ENCODE measurements at regions not wholly inside any gene's neighbourhood (a gene's known extent, or its start where the extent isn't known, plus 50 kb on each side); places are given as distances from the start of the nearest gene placed in this dataset.

DNA sequence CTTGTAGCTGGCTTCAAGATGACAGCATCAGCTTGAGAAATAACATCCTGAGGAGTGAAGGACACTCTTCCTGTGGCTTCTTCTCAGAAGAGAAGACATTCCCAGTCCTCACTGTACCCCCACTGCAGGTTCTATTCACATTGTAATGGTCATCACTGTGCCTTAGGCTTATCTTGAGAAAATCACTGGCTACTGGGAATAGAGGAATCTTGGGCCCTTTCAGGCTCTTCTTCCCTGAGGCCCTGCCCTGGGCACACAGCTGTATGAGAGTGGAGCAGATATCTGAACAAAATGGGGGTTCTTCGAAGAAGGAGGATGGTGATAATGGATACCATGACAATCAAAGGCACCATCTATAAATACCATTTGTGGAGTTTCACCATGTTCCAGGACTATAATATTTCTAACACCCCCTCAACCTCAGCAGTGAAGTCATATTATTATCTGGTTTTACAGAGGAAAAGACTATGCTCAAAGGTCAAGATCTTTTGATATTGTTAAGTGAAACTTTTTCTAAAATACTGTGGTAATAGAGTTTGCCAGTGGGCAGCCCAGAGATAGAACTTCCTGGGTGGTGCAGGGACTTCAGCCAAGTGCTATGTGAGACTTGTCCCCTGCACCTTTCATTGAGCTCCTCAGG is 143.1 kb upstream of the KCNE2 start:
- no peaks in the 10 kb centered on the region for H3K9me3 ChIP-seq (replicated peaks in 1 of 3)
- WGBS, 4 donors = 91 to 100% (median 94%) methylated on average over 1 of the region's 1 CpG
- TF ChIP-seq, protein P1, sequence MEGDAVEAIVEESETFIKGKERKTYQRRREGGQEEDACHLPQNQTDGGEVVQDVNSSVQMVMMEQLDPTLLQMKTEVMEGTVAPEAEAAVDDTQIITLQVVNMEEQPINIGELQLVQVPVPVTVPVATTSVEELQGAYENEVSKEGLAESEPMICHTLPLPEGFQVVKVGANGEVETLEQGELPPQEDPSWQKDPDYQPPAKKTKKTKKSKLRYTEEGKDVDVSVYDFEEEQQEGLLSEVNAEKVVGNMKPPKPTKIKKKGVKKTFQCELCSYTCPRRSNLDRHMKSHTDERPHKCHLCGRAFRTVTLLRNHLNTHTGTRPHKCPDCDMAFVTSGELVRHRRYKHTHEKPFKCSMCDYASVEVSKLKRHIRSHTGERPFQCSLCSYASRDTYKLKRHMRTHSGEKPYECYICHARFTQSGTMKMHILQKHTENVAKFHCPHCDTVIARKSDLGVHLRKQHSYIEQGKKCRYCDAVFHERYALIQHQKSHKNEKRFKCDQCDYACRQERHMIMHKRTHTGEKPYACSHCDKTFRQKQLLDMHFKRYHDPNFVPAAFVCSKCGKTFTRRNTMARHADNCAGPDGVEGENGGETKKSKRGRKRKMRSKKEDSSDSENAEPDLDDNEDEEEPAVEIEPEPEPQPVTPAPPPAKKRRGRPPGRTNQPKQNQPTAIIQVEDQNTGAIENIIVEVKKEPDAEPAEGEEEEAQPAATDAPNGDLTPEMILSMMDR (IDR thresholded peaks at IDR 0.05) = no peak
- TF ChIP-seq POLR2A (IDR thresholded peaks at IDR 0.05) = no peak
- no peak for DNase-seq
- H3K27me3 ChIP-seq = no peaks in the 10 kb centered on the region
- intact Hi-C loops (cut with DNase I) = no loop called here
- no peaks in the 10 kb centered on the region for H3K4me1 ChIP-seq (replicated peaks in 1 of 2)
- H3K4me3 ChIP-seq = no peak overlapping the region
- no peak overlapping the region for H3K27ac ChIP-seq
- no peaks in the 10 kb centered on the region for H3K36me3 ChIP-seq (replicated peaks in 1 of 2)

DNA sequence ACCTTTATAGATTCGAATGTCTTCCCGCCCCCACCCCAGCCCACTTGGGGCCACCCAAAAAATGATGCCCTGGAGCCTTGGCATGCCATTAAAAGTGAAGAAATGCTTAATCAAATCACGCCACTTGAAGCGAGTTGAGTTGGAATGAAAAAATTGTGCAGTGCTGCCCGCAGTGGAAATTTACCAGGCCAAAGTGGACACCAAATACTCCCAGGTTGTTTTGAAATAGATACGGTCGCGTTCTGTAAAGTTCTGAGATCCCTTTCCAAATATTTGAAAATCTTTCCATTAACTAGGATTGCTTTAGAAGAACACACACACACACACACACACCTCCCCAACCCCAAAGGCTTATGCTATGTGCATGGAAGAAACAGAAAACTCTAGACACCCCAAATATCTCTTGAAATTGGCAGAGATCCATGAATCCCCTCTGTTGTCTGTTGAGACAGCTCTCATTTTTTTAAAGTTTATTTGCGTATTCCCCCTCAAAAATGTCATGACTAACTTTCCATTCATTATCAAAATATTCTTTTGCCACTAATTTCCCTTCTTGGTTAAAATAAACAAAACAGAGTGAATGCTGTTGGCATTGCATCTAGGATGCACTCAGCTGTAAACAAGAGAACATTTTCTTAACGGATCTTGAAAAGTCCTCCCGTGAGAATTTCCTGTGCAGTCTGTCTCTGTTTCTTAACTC is 142.3 kb upstream of the KCNE2 start:
- Histone ChIP-seq H3K9me3 (replicated peaks in 1 of 3) (no peaks in the 10 kb centered on the region), H3K4me3 (no peak overlapping the region), H3K27me3 (no peaks in the 10 kb centered on the region), H3K36me3 (replicated peaks in 1 of 2) (no peaks in the 10 kb centered on the region), H3K4me1 (replicated peaks in 1 of 2) (no peaks in the 10 kb centered on the region), H3K27ac (no peak overlapping the region)
- DNase-seq = no peak
- TF ChIP-seq, protein P1 (IDR thresholded peaks at IDR 0.05) = no peak
- intact Hi-C loops (cut with DNase I) = no loop called here
- 84 to 85% (median 84%) methylated on average over 11 of the region's 11 CpGs for WGBS, 4 donors

DNA sequence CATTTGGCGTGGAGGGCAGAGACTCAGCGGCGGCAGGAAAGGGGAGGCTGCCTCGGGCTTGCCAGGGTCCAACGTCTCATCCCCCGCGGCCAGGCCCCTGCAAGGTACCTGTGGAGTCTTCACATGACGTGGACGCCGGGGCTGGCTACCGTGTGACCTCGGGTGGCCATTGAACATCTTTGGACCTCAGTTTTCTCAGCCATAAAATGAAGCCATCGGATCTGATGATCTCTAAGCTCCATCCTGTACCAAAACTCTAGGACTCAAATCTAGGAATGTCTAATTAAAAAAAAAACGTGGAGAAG is 141.8 kb upstream of the KCNE2 start:
- intact Hi-C loops (cut with DNase I) = no loop called here
- no peak for DNase-seq
- Histone ChIP-seq H3K9me3 (replicated peaks in 1 of 3) (no peaks in the 10 kb centered on the region), H3K27me3 (no peaks in the 10 kb centered on the region), H3K36me3 (replicated peaks in 1 of 2) (no peaks in the 10 kb centered on the region), H3K27ac (no peak overlapping the region), H3K4me3 (no peak overlapping the region), H3K4me1 (replicated peaks in 1 of 2) (no peaks in the 10 kb centered on the region)
- TF ChIP-seq POLR2A (IDR thresholded peaks at IDR 0.05) = no peak
- TF ChIP-seq, protein P1 (IDR thresholded peaks at IDR 0.05) = no peak
- WGBS, 4 donors = 83 to 92% (median 89%) methylated on average over 14 of the region's 14 CpGs

DNA sequence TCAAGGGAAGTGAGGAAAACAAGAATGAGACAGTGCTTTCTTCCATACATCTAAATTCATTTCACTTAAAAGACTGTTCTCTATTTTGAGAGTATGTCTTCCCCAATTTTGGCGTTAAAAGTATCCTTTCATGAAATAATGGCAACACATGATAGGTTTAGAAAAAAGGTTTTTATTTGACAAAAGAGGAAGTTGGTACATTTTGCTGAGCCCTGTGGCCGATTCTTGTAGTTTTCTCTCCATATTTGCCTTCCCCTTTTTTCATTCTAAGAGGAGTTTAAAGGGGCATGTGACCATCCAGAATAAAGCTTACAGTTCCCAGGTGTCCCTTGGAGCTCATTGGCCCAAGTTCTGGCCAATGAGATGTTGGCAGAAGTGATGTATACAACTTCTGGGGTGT is 140.4 kb upstream of the KCNE2 start:
- WGBS, 4 donors = 68 to 89% (median 79%) methylated on average over 2 of the region's 2 CpGs
- H3K36me3 ChIP-seq (replicated peaks in 1 of 2) = no peaks in the 10 kb centered on the region
- no peak for TF ChIP-seq POLR2A (IDR thresholded peaks at IDR 0.05)
- TF ChIP-seq, protein P1 (IDR thresholded peaks at IDR 0.05) = no peak
- H3K9me3 ChIP-seq (replicated peaks in 1 of 3) = no peaks in the 10 kb centered on the region
- no peak overlapping the region for H3K27ac ChIP-seq
- no peak overlapping the region for H3K4me3 ChIP-seq
- H3K27me3 ChIP-seq = no peaks in the 10 kb centered on the region
- no peak for DNase-seq
- intact Hi-C loops (cut with DNase I) = no loop called here
- H3K4me1 ChIP-seq (replicated peaks in 1 of 2) = no peaks in the 10 kb centered on the region
